Stimulated activated naive B cell treated with anti-CD40 and anti-IgM and Interleukin-4, amounts not matched to agents 10 μg/mL and 1 μg/mL and 100 μg/mL, for 72 hours (primary cell): ENCODE measurements at regions not wholly inside any gene's neighbourhood (a gene's known extent, or its start where the extent isn't known, plus 50 kb on each side); places are given as distances from the start of the nearest gene placed in this dataset.
A peak's percentile ranks its signal among the peaks of the same experiment; 100 is the strongest.

Experiments used
- ATAC-seq, 2 donors: fragments of 150-1000 bp; cut with Tn5 transposase; replicated peaks; 2 replicates each; pipeline ENCODE4 v1.10.0; 2021; ENCODE audit warnings: moderate library complexity in 1 of 2
- DNase-seq: peaks from one replicate; pipeline ENCODE4 v3.0.0; 2021
- H3K27ac Mint-ChIP-seq: one replicate; pipeline ENCODE4 v1.8.0; 2022; ENCODE audit warnings: mild to moderate bottlenecking, mixed read lengths
- H3K27me3 Mint-ChIP-seq, 2 donors: one replicate each; pipeline ENCODE4 v1.8.0; 2022; ENCODE audit warnings: mixed read lengths in 2 of 2
- H3K36me3 Mint-ChIP-seq, 2 donors: one replicate each; pipeline ENCODE4 v1.8.0; 2022; ENCODE audit warnings: mixed read lengths in 2 of 2, mild to moderate bottlenecking in 1 of 2
- H3K4me1 Mint-ChIP-seq, 2 donors: one replicate each; pipeline ENCODE4 v1.8.0; 2022; ENCODE audit warnings: mixed read lengths in 2 of 2, mild to moderate bottlenecking in 1 of 2
- H3K4me3 Mint-ChIP-seq, 2 donors: one replicate each; pipeline ENCODE4 v1.8.0; 2022; ENCODE audit warnings: mild to moderate bottlenecking in 2 of 2, mixed read lengths in 2 of 2, moderate library complexity in 1 of 2
- H3K9me3 Mint-ChIP-seq, 2 donors: one replicate each; pipeline ENCODE4 v1.8.0; 2022; ENCODE audit warnings: mixed read lengths in 2 of 2, mild to moderate bottlenecking in 1 of 2

- no peak overlapping the region for H3K27ac Mint-ChIP-seq
- DNase-seq (no peak), ATAC-seq (no peak)
- H3K27me3 Mint-ChIP-seq: peaks cover 0 to 18% of the 10 kb centered on the region in 2 donors
- peaks cover 0 to 6% of the 10 kb centered on the region in 2 donors for H3K9me3 Mint-ChIP-seq
- H3K4me3 Mint-ChIP-seq: no peak overlapping the region
- no peaks in the 10 kb centered on the region for H3K36me3 Mint-ChIP-seq
- no peaks in the 10 kb centered on the region for H3K4me1 Mint-ChIP-seq
Observed at GRCh38 chrX:38975368-38975942, 174.2 kb downstream of the MID1IP1 start.

- Mint-ChIP-seq H3K27me3 (peaks cover 0 to 10% of the 10 kb centered on the region in 2 donors), H3K4me1 (peaks cover 0 to 4% of the 10 kb centered on the region in 2 donors)
- ATAC-seq: no peak
Observed at GRCh38 chrX:38982370-38982769, 181.1 kb downstream of the MID1IP1 start.

DNA sequence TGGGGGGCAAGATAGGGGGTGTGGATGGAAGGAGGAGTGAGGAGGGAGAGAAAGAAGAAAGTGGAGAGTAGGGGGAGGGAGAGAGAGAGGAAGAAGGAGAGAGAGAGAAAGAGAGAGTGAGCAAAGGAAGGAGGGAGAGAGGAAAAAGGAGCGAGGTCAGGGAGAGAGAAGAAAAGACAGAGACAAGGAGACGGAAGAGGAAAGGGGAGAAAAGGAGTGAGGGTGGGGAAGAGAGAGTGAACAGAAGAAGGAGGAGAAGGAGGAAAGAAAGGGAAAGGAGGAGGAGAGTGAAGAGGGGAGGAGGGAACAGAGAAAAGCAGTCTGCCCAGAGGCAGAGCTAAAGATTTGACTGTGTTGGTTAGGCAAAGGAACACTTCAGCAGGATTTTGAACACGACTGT lies 181.6 kb downstream of the MID1IP1 start:
- peak overlapping the region; percentile 2 for H3K27ac Mint-ChIP-seq
- H3K36me3 Mint-ChIP-seq: no peaks in the 10 kb centered on the region
- no peak overlapping the region for H3K4me3 Mint-ChIP-seq
- H3K27me3 Mint-ChIP-seq: peaks cover 0 to 11% of the 10 kb centered on the region in 2 donors
- DNase-seq (no peak), ATAC-seq (no peak)
- peaks cover 0 to 4% of the 10 kb centered on the region in 2 donors for H3K4me1 Mint-ChIP-seq
- H3K9me3 Mint-ChIP-seq: no peaks in the 10 kb centered on the region

More at GRCh38 chrX:38982370-38982769, 181.1 kb downstream of the MID1IP1 start:
- DNase-seq: no peak
- Mint-ChIP-seq H3K36me3 (no peaks in the 10 kb centered on the region), H3K4me3 (no peak overlapping the region), H3K9me3 (no peaks in the 10 kb centered on the region), H3K27ac (no peak overlapping the region)

- Mint-ChIP-seq H3K4me1 (peaks cover 0 to 4% of the 10 kb centered on the region in 2 donors), H3K9me3 (no peaks in the 10 kb centered on the region), H3K36me3 (no peaks in the 10 kb centered on the region), H3K27me3 (peaks cover 0 to 14% of the 10 kb centered on the region in 2 donors), H3K4me3 (no peak overlapping the region), H3K27ac (no peak overlapping the region)
- ATAC-seq (peak; percentile 72 to 75), DNase-seq (no peak)
Observed at GRCh38 chrX:38985375-38985774, 184.1 kb downstream of the MID1IP1 start.

DNA sequence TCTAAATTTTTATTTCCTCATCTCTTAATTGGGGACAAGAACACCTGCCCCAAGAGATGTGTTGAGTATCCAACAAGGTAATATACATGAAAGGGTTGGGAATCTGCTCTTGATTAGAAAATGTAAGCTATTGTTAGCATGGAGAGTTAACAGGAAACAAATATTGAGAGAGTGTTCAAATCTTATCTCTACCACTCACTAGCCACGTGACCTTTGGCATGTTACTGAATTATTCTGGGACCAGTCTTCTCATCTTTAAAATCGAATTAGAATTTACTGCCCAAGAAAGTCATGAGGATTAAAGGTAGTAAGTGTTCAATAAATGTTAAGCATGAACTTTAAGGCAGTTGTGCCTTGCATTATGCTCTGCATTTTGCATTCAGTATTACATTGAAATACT lies 184.7 kb downstream of the MID1IP1 start:
- no peak overlapping the region for H3K27ac Mint-ChIP-seq
- H3K9me3 Mint-ChIP-seq: no peaks in the 10 kb centered on the region
- DNase-seq: no peak
- no peaks in the 10 kb centered on the region for H3K36me3 Mint-ChIP-seq
- H3K4me3 Mint-ChIP-seq: no peak overlapping the region
- H3K27me3 Mint-ChIP-seq: peaks cover 0 to 14% of the 10 kb centered on the region in 2 donors
- no peak for ATAC-seq
- peaks cover 0 to 4% of the 10 kb centered on the region in 2 donors for H3K4me1 Mint-ChIP-seq

DNA sequence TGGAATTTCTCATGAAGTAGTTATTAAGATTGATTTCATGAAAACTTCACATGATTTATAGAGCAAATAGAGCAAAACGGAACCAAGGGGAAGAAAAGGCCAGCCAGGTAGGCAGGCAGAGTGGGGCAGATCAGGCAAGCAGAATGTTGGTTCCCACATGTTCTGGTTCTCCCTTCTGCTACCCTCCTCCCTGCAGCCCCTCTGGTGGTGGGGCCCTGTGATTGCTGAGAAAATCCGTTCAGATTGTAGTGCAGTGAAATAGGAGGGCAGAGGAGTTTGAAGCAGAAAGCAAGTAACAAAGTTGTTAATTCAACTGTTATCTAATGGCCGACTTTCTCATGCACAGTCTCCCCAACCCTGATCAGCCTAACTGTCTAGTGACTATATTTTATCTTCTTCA lies 185.3 kb downstream of the MID1IP1 start:
- peaks cover 0 to 14% of the 10 kb centered on the region in 2 donors for H3K27me3 Mint-ChIP-seq
- ATAC-seq (no peak), DNase-seq (no peak)
- no peaks in the 10 kb centered on the region for H3K36me3 Mint-ChIP-seq
- H3K27ac Mint-ChIP-seq: no peak overlapping the region
- no peak overlapping the region for H3K4me3 Mint-ChIP-seq
- H3K4me1 Mint-ChIP-seq: peaks cover 0 to 4% of the 10 kb centered on the region in 2 donors
- no peaks in the 10 kb centered on the region for H3K9me3 Mint-ChIP-seq

GRCh38 chrX:38987198-38987651 lies 186.0 kb downstream of the MID1IP1 start:
- H3K27me3 Mint-ChIP-seq: peaks cover 0 to 15% of the 10 kb centered on the region in 2 donors
- H3K4me3 Mint-ChIP-seq: no peak overlapping the region
- no peaks in the 10 kb centered on the region for H3K36me3 Mint-ChIP-seq
- no peak for DNase-seq
- no peak for ATAC-seq
- H3K27ac Mint-ChIP-seq: no peak overlapping the region
- no peaks in the 10 kb centered on the region for H3K9me3 Mint-ChIP-seq
- peaks cover 0 to 4% of the 10 kb centered on the region in 2 donors for H3K4me1 Mint-ChIP-seq

- Mint-ChIP-seq H3K27me3 (peaks cover 0 to 15% of the 10 kb centered on the region in 2 donors), H3K4me3 (no peak overlapping the region), H3K36me3 (no peaks in the 10 kb centered on the region), H3K4me1 (peaks cover 0 to 1% of the 10 kb centered on the region in 2 donors), H3K9me3 (no peaks in the 10 kb centered on the region), H3K27ac (no peak overlapping the region)
- DNase-seq (no peak), ATAC-seq (no peak)
Observed at GRCh38 chrX:38988301-38988700, 187.0 kb downstream of the MID1IP1 start.

- no peak for DNase-seq
- H3K27ac Mint-ChIP-seq: no peak overlapping the region
- H3K4me1 Mint-ChIP-seq: peaks cover 0 to 1% of the 10 kb centered on the region in 2 donors
- no peaks in the 10 kb centered on the region for H3K36me3 Mint-ChIP-seq
- H3K27me3 Mint-ChIP-seq: peaks cover 0 to 15% of the 10 kb centered on the region in 2 donors
- no peak overlapping the region for H3K4me3 Mint-ChIP-seq
- H3K9me3 Mint-ChIP-seq: no peaks in the 10 kb centered on the region
- no peak for ATAC-seq
Observed at GRCh38 chrX:38989076-38989475, 187.8 kb downstream of the MID1IP1 start.

- ATAC-seq: no peak
- peak overlapping the region; percentile 34 for H3K27ac Mint-ChIP-seq
- no peak overlapping the region for H3K4me3 Mint-ChIP-seq
- peaks cover 0 to 14% of the 10 kb centered on the region in 2 donors for H3K27me3 Mint-ChIP-seq
- no peaks in the 10 kb centered on the region for H3K4me1 Mint-ChIP-seq
- no peaks in the 10 kb centered on the region for H3K9me3 Mint-ChIP-seq
- no peaks in the 10 kb centered on the region for H3K36me3 Mint-ChIP-seq
- DNase-seq: no peak
Observed at GRCh38 chrX:38991656-38992440, 190.6 kb downstream of the MID1IP1 start.

GRCh38 chrX:38992441-38993096 lies 191.3 kb downstream of the MID1IP1 start:
- DNase-seq: no peak
- Mint-ChIP-seq H3K27me3 (peaks cover 0 to 9% of the 10 kb centered on the region in 2 donors), H3K4me1 (no peaks in the 10 kb centered on the region), H3K27ac (no peak overlapping the region), H3K4me3 (no peak overlapping the region), H3K36me3 (no peaks in the 10 kb centered on the region), H3K9me3 (no peaks in the 10 kb centered on the region)
- no peak for ATAC-seq

GRCh38 chrX:38993500-38993899 lies 192.2 kb downstream of the MID1IP1 start:
- Mint-ChIP-seq H3K27me3 (peaks cover 0 to 9% of the 10 kb centered on the region in 2 donors), H3K36me3 (no peaks in the 10 kb centered on the region), H3K27ac (no peak overlapping the region), H3K9me3 (no peaks in the 10 kb centered on the region), H3K4me3 (no peak overlapping the region), H3K4me1 (no peaks in the 10 kb centered on the region)
- ATAC-seq (no peak), DNase-seq (no peak)

- no peaks in the 10 kb centered on the region for H3K9me3 Mint-ChIP-seq
- no peak overlapping the region for H3K4me3 Mint-ChIP-seq
- no peak overlapping the region for H3K27ac Mint-ChIP-seq
- no peaks in the 10 kb centered on the region for H3K36me3 Mint-ChIP-seq
- ATAC-seq (no peak), DNase-seq (no peak)
- peaks cover 0 to 5% of the 10 kb centered on the region in 2 donors for H3K27me3 Mint-ChIP-seq
- no peaks in the 10 kb centered on the region for H3K4me1 Mint-ChIP-seq
Observed at GRCh38 chrX:38999099-38999498, 197.8 kb downstream of the MID1IP1 start.

- Mint-ChIP-seq H3K9me3 (no peaks in the 10 kb centered on the region), H3K27me3 (peaks cover 0 to 5% of the 10 kb centered on the region in 2 donors), H3K36me3 (no peaks in the 10 kb centered on the region), H3K4me1 (no peaks in the 10 kb centered on the region), H3K27ac (no peak overlapping the region), H3K4me3 (no peak overlapping the region)
- ATAC-seq (no peak), DNase-seq (no peak)
Observed at GRCh38 chrX:38999967-39000745, 198.9 kb downstream of the MID1IP1 start.
